ENCODE measurements at regions not wholly inside any gene's neighbourhood (a gene's known extent, or its start where the extent isn't known, plus 50 kb on each side); places are given as distances from the start of the nearest gene placed in this dataset.

DNA sequence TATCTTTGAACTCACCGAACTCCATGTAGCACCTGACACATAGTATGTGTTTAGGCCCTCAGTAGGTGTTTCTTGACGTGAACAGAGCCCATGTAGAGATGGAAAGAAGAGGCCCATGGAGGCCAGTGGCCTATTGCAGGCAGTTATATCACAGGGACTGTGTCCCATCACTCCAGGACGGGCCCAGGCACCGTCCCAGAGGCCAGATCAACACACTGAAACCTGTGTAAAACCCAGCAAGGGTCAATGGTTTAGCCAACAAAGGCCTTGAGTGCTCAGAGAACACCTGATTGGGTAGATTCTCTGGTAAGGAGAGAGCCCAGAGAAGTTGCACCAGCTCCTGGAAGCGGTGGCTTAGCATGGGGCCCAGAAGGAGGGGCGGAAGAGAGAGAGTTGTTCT, 82.8 kb downstream of the INHBB start:
- FAIRE-seq, result no peak

DNA sequence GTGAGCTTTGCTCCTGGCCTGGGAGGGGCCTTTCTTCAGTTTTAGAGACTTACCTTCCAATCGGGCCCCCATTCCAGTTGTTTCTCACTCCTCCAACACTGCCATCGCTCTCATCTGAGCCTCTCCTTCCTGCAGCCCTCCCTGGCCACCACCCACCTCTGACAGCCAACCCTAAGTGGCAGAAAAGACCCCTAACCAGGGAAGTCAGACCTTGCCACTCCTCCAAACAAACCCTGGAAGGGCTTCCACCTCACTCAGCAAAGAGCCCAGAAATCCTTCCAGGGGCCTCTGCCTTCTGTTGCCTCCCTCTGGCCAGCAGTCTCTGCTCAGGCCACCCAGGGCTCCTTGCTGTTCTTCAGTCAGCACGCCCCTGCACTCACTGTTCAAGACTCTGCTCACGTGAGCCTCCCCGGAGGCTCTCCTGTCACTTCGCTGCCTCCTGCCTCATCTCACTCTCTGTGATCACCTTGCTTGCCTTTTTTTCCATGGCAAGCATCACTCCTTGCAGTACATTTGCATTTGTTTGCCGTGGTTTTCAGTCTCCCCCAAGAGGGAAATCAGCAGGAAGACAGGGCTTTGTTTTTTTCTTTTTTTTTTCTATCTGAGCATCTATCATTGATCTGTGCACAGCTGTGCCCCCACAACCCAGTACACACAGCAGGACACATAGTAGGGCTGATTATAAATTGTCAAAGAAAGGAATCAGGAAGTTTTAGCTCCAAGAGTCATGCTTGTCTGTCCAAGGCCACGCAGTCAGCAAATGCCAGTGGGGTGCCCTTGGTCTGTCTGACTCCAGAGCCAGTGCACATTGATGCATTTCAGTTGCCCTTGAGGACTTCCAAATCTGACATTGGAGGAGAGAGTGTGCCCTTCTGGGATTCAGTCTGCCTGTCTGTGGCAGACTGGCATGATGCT, 83.9 kb downstream of the INHBB start:
- FAIRE-seq, result no peak

DNA sequence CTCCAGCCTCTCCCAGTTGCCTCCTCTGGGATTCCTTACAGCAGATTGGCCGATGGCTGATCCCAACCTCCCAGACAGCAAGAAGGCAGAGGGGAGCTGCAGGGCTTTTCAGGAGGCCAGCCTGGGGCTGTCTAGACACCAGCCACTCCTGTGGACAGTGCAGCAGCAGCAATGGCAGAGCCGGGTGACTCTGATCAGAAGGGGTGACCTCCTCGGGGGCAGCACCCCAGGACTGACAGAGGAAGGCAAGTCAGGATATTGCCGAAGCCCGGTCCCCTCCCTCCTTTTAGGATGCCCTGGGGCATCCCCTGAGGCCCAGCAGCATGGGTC, 84.5 kb downstream of the INHBB start:
- FAIRE-seq, result no peak

DNA sequence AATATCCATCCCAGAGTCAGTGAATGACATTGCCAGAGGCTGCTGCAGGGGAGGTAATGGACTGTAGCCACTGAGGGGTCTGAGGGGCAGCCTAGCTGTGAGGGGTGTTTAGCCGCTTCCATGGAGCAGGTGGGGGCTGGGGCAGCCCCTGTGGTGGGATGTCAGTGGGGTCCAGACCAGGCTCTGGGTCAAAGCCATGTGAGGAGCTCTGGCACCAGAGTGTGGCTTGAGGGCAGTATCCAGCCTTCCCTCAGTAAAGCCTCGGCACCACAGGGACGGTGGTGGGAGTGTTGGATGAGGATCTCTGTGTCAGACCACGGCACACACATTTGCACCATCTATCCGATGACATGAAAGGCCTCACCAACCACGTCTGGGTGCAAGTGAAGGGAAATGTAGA, 85.0 kb downstream of the INHBB start:
- no peak for FAIRE-seq

DNA sequence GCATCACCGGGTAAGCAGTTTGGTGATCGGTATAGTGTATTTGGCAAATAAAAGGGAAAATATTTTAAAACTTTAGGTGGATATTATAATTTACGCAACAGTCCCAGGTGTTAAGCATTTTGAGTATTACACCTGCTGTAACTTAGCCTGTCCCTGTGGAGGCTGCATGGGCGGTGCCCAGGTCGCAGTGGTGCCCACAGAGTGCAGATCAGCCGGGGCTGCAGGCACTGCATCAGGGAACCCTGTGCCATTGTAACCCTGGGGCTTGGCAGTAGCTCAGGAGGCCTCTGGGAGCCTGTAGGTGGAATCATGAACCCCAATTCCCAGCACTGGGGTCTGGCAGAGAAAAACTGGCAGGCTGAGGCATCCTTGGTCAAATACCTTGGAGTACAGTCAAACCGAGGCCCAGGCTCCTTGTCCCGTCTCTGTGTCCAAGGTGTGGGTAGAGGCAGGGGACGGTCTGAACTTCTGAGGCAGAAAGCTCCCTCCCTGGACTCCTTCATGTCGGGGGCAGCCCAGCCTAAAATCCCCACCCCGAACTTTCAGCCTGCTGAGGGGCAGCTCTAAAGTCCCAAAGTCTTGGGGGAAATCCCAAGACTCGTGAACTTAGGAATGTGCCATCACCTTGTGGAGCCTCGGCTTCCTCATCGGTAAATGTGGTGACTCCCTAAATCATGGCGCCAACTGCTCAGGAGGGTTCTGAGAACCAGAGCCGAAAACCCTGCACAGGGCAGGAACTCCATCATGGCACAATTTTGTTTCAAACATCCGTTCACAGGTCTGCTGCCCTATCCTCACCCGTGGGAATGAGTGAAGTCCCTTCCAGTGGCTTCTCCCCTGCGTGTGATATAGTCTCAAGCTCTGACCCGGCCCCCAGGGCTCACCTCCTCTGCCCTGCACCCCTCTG, 85.7 kb downstream of the INHBB start:
- no peak for FAIRE-seq

DNA sequence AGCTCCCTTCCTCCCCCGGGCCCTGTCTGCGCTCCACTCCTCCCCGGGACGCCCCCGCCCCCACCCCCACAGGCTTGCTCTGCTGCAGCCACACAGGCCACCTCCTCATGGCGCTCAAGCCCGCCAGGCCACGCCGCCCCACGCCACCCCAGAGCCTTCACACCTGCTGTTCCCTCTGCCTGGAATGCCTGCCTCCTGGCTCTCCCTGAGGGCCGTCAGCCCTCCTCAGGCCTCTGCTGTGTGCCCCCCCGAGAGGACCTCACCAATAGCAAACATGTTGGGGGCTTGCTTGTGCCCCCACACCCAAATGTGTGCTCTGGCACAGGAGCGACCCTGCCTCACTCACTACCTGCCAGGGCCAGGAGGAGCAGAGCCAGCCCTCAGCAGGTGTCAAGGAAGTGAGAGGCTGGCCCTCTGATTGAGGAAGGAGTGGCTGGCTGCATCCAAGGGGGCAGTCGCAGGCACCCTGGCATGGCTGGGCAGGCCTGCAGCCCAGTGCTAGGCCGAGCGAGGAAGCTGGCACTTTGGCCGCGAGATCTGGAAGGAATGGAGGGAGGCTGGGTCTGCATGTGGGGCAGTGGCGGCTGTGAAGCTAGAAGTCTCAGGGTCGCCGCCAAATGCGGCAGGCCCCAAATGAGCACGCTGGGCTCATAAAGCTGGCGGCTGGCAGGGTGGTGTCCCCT, 86.5 kb downstream of the INHBB start:
- no peak for FAIRE-seq

DNA sequence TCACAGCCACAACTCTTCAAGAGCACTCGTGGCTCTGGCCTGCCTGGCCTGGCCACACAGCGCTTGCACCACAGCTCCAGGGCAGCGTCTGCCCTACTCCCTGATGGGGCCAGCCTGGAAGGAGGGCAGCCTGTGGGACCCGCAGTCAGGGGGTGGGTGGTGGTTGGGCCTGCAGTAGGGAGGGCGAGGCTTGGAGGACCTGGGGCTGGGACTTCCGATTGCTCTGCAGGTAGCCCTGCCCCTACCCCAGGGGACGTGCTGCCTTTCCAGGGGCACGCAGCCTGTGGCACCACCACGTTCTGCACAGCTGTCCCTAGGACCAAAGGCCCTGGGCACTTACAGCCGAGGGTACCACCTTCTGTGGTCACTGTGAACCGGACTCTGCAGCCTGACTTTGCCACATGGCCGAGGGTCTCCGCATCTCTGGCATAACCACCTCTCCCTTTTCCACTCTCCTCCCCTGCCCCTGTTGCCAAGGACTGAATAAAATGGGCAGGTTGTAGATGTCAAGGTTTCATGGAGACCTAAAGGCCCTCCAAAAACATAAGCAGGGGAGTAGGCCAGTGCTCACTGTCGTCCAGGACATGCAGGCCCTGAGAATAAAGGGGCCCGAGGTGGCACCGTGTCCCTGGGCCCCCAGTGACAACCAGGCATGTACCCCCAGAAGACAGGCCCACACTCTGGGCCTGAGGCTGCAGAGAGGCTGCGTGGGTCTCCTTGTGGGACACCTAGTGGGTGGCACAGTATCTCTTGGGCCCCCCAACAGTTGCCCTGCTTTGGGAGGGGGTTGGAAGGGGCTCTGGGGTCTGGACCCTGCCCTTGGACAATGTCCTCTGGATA, 87.3 kb downstream of the INHBB start:
- no peak for FAIRE-seq

DNA sequence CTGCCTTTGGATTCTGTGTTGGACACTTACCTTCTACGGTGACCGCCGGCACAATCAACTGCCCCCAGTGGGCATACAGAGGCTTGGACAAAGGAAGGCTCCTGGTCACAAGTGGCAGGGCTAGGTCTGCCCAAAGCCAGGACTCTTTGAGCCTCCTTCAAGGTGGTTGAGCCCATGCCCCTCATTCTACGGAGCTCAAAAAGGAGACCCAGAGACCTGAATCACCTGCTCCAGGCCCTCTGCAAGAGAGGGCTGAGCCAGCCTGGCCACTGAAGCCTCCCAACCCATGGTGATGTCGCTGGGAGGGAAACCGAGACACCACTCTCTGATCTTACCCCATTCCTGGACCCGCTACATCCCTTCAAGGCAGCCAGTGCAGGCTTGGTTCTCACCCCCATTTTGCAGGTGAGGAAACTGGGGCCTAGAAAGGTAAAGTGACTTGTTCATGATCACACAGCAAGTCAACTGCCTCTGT, 87.9 kb downstream of the INHBB start:
- FAIRE-seq, result no peak

DNA sequence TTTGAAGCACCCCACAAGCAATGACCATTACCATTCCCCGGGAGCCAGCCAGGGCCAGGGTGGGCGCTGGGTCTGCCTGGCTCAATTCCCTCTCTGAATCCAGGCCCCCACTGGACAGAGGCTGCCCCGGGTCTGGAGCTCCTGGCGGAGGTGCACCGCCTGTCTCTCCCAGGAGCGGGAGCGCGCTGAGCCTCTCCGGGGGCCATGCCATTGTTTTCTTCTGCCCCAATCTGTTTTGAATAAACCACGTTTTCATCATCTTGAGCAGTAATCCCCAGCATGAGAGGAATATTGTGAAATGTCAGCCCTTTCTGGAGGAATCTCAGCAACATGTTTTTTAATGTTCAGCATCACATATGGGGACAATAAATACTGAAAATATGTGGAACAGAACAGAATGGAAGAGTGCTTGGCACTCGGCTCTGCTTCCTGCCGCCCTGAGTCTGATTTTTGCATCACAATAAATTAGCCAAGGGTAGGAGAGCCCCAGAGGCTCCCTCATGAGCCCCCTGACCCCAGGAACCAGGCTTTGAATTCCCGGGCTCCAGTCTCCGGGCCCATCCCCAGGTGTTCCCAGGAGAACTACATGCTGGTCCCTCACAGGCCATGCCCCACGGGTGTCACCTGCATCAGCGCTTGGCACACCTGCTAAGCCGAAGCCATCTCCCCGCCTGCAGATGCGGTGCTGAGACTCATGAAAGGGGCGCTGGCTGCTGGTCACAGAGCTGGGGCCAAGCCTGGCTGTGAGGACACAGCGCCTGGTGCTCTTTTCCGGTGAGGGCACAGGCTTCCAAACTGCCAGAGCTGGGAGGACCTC, 88.8 kb downstream of the INHBB start:
- no peak for FAIRE-seq

DNA sequence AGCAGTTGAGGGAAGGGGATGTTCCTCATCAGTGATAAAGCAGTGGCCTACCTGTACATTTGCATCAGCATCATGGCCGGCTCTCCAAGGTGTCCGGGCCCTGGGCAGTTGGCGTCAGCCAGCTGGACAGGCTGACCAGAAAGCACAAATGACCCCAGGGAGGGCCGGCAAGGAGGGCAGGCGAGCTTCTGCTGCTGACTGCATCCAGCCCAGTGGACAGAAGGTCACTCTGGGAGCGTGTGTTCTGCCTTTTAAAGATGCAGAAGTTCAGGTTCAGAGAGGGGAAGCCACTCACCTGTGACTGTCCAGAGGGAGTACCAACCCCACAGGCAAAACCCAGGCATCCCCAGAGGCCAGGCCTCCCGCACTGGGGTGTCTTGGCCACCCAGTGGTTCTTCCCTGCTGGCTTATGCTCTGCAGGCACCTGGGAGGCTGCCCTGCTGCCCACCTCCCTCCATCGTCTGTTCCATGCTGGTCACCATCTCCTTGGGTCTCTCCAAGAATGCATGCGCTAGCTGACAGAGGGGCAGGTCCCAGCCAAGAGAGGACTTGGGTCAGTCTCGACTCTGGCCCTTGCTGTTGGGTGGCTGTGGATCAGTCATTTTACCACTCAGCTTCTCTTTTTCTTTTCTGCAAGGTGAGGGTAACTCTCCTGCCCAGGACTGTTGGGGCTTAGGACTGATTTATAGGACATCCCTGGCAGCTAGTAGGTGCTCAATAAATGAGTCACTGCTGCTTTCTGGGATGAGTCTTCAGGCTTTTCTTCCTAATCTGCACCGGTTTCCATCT, 89.9 kb downstream of the INHBB start:
- no peak for FAIRE-seq

DNA sequence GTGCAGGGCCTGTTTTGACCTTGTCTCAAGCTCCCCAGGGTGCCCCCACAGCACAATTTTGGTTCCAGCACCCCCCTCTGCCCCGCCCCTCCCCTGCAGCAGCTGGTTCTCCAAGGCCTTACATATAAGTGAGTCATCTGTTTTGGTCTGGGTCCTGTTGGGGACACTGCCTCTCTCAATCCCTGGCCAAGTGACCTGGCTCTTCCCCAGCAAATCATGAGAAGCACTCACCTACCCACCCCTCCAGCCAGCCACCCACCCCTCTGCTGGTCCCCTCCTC, 90.5 kb downstream of the INHBB start:
- no peak for FAIRE-seq

DNA sequence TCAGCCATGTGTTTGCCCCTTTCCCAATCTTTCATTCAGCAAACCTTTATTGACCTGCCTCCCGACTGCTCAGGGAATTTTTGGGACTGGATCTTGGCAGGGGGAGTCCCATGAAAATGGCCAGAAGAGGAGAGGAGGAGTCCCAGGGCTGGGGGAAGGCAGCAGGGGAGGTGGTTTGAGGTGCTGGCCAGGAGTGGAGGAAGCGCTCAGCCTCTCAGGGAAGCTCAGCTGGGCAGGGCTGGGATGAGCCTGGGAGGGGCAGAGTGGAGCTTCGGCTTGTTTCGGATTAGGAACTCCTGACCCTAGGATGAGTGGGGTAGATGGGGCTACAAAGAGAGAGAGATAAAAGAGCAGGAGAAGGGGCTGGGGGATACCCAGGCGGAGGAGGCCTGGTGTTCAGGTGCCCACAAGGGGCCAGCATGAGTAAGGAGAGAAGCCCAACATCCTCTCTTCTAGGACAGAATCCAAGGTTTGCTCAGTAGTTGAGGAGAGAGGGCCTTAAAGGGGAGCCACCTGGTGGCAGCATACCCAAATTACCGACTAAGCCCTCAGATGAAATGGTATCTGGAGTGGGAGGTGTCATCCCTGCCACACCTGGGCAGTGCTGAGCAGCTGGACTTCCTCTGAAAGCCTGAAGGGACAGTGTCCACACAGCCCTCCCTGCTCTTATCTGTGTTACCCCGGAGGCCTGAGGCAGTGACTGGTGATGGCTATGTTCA, 91.1 kb downstream of the INHBB start:
- no peak for FAIRE-seq

DNA sequence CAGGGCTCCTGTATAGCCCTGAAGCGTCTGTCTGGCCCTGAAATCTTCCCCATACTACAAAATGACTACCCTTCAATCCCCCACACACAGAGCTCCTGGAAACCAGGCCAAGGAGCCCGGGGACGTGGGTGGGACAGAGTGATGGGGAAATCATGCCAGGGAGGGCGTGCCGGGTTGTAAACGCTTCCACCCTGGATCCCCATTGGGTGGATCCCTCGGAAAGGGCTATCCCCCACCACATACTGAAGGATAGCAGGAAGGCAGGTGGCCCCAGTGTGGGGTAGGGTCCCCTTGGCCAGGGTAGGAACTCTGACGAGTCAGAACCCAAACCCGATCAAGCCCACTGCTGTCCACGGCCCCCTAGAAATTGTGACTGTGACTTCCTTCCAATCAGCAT, 91.7 kb downstream of the INHBB start:
- FAIRE-seq, result no peak

DNA sequence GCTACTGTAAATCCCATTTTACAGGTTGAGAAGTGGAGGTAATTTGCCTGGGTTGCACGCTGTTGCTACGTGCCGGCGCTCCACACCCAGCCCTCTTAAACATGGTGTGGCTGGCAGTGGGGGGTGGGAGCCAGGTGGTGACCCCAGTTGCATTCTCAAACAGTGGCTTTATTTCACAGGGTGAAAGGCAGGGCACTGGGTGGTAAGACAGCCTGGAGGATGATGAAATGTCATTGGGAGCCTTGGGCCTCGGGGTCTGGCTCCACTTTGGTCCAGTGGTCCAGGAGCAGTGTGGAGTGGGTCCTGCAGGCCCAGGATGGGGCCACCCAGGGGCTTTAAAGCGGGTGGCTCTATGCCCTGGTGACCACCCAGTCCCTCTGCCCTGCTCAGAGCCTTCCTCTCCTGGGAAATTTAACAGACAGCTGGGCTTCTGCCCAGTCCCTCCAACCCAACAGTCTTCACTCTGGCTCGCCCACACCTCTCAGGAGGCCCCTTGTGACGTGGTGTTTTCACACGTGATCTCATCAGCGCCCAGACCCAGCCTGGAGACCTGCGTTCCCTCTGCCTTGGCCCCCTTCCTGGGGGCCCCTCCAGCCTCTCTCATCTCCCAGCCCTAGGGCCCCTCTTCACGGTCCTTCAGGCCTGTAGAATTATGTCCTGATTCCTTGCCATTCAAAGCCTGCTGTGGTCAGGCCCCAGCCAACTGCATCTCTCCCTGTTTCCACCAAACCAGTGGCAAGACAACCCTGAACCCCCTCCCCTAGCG, 92.5 kb downstream of the INHBB start:
- no peak for FAIRE-seq

DNA sequence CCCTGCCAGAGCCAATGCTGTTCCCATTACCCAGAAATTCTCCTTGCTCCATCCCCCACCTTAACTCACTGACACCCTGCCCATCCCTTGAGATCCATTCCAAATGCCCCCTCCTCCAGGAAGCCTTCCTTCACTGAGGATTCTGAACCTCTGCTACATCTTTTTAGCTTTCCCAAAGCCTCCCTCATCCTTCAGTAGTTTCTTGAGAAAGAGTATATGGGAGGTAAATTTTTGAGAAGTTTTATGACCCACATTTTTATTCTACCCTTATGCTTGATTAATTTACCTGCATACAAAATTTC, 93.1 kb downstream of the INHBB start:
- FAIRE-seq, result no peak

DNA sequence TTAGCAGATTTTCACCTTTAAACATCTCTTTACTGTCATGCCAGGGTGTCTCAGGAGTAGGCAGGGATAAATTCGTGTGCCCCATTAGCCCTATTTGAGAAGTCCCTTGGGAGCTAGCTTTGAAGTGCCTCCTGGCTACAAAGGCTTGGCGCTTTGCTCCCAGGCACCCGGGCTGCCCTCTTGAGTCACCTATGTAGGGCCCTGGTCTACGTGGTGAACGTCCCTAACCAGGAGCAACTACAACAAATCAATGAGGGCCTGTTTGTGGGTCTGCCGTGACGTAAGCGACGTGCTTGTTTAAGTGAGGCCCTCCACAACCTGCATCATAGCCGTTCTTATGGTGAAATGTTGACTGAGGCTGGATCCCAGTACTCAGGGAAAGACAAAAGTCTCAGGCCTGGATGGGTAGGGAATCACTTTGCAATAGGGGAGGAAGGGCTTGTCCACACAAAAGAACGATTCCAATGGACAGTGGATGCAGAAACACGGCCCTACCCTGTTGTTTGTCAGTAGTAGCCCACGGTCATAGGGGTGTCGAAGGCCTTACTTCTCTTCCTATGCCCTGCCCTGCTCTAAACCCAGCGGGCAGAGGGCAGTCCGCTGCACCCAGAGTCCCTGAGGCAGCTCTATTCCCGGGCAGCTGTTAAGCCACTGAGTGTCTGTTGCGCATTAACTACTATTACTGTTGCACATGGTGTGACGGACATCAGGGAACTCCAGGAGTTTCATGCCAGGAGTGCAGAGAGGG, 93.9 kb downstream of the INHBB start:
- FAIRE-seq, result no peak

DNA sequence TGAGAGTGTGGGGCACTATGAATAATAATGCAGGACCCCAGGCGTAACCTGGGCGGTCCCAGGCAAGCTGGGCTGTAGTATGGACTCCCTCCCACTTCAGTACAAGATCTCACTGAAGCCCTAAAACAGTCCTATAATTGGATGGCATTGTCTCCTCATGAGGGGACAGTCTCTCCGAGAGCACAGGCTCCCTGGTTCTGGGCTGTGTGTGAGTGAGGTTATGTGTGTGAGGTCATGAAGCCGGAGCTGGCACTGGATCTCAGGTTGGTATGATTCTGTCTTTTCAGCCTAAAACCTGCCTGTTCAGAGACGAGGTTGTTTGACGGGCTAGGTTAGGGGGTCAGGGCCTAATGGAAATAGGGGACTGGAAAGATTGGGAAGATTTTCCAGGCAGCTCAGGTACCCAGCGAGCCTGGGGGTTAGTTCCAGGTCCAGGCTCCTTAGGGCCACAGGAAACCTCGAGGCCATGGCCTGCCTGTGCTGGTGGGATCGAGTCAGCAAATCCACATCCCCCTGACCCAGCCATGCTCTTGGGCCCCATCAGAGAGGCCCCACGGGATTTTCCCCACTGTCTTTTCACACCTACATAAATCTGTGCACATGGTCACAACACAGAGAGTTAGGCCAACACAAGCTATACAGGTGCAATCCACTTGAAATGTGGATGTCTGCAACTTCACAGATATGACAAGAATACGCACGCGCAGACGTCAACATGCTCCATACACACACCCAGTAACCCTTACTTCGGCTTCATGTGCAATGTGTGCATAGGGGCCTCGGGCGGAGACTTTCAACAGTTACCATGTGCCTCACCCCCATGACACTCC, 94.8 kb downstream of the INHBB start:
- FAIRE-seq, result no peak

DNA sequence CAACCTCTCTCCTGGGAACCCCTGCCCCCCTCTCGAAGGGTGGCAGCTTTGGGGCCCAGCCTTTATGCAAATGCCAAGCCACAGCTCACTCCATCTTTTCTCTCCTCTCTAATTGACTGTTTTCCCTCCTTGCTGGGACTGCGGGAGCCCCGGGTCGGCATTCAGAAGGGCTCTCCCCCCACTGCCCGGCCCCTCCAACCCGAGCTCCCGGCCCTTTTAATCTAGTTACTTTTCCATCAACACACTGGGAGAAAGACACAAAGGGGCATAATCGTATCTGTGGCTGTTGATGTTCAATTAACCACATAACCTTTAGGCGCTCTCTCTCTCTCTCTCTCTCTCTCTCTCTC, 95.4 kb downstream of the INHBB start:
- no peak for FAIRE-seq
